HAP-1 (cell line): ENCODE measurements at regions not wholly inside any gene's neighbourhood (a gene's known extent, or its start where the extent isn't known, plus 50 kb on each side); places are given as distances from the start of the nearest gene placed in this dataset.

Source experiments
- DNase-seq, 2 experiments: peaks; one replicate each; pipeline ENCODE4 v3.0.0-alpha.2; 2016 to 2020; ENCODE audit warnings: low spot score in 2 of 2
- H3K27me3 ChIP-seq: fragments of 250-450 bp; sonication (Bioruptor Pico); 2 replicates; pipeline ENCODE4 v1.5.1; 2020; ENCODE audit warnings: low read depth, mild to moderate bottlenecking, moderate library complexity
- H3K36me3 ChIP-seq: fragments of 250-450 bp; sonication (Bioruptor Pico); replicated peaks from 2 replicates; pipeline ENCODE4 v1.5.1; 2020; ENCODE audit warnings: mild to moderate bottlenecking
- H3K4me1 ChIP-seq: fragments of 250-450 bp; sonication (Bioruptor Pico); 2 replicates; pipeline ENCODE4 v1.5.1; 2020; ENCODE audit warnings: mild to moderate bottlenecking
- H3K4me3 ChIP-seq: fragments of 250-450 bp; sonication (Bioruptor Pico); 2 replicates; pipeline ENCODE4 v1.5.1; 2020; ENCODE audit warnings: mild to moderate bottlenecking, moderate library complexity
- H3K9me3 ChIP-seq: fragments of 250-450 bp; sonication (Bioruptor Pico); 2 replicates; pipeline ENCODE4 v1.5.1; 2020; ENCODE audit warnings: mild to moderate bottlenecking, moderate library complexity
- in situ Hi-C: fragments of 300-500 bp; cut with MboI; formaldehyde crosslinking; loops from 3 replicates; pipeline ENCODE4 v1.14.3; 2020; ENCODE audit warnings: low sequenced_read_pairs, inconsistent platforms, mixed read lengths

DNA sequence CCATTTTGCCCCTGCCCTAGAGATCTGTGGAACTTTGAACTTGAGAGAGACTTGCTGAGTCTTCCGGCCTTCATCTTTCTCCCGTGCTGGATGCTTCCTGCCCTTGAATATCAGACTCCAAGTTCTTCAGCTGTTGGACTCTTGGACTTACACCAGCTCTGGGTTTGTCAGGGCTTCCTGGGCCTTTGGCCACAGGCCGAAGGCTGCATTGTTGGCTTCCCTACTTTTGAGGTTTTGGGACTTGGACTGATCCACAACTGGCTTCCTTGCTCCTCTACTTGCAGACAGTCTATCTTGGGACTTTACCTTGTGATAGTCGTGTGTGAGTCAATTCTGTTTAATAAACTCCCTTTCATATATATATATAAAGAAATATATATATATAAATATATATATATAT lies 1071.0 kb downstream of the ADGRL3 start:
- Histone ChIP-seq H3K4me1 (peaks cover 32% of the 10 kb centered on the region), H3K27me3 (no peaks in the 10 kb centered on the region)
- in situ Hi-C loops, result no loop called here

DNA sequence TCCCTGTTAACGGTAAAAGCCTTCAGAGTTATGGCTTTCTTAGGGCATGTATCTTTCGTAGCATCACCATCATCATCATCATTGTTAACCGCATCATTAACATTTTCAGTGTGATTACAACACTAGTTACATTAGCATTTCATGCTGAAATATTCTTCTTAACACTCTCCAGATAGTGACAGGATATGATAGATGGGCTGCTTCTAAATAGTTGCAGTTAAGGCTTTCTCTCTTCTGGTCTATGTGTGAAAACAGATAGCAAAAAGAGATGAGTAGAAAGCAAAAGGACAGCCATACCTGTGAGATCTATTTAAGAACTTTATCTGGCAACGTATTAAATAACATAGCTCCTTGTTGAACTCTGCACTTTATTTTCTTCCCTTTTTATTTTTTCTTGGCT lies 1069.8 kb downstream of the ADGRL3 start:
- Histone ChIP-seq H3K36me3 (no peaks in the 10 kb centered on the region), H3K4me3 (no peak overlapping the region), H3K9me3 (no peaks in the 10 kb centered on the region), H3K27me3 (no peaks in the 10 kb centered on the region), H3K4me1 (peaks cover 32% of the 10 kb centered on the region)
- in situ Hi-C loops, result no loop called here
- no peak for DNase-seq

More for the DNA sequence above, 1071.0 kb downstream of the ADGRL3 start:
- DNase-seq, result no peak
- H3K9me3 ChIP-seq, result no peaks in the 10 kb centered on the region
- H3K4me3 ChIP-seq, result no peak overlapping the region
- no peaks in the 10 kb centered on the region for H3K36me3 ChIP-seq

DNA sequence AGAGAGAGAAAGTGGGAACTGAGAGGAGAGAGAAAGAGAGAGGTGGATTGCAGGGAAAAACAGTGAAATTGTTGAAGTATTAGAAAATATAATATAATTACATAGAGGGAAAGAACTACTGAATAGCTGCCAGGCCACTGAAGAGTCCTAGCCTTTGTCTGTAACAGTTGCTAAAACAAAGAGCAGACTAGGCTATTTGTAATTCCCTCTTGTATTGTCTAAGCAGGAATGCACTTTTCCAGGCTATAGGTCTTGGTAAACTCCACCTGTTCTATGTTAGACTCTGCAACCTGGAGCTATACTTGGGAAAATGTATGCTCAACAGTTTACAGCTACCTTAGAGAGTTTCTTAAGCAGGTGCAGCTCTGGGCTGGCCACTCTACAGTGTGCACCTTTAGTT lies 1063.3 kb downstream of the ADGRL3 start:
- in situ Hi-C loops, result no loop called here
- H3K4me1 ChIP-seq, result peaks cover 16% of the 10 kb centered on the region
- DNase-seq, result no peak
- H3K4me3 ChIP-seq, result no peak overlapping the region
- no peaks in the 10 kb centered on the region for H3K9me3 ChIP-seq
- H3K27me3 ChIP-seq, result no peaks in the 10 kb centered on the region
- no peaks in the 10 kb centered on the region for H3K36me3 ChIP-seq

DNA sequence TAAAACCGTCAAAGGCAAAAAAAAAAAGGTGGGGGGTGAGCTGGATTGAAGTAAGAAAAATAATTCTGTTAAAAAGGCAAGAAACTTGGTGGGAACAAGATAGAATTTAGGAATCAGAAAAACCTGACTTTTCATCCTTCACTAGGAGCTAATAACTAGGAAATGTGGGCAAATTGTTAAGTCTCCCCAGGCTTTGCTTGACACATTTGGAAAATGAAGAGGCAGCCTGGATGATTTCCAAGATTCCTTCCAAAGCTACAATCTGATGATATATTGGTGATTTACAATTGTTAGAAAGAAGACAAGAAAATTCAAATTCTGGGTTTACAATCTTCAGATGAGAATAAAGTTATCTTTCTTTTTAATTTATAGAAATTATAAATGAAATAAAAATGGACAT lies 1062.5 kb downstream of the ADGRL3 start:
- Histone ChIP-seq H3K9me3 (no peaks in the 10 kb centered on the region), H3K27me3 (no peaks in the 10 kb centered on the region), H3K4me1 (peaks cover 8% of the 10 kb centered on the region), H3K36me3 (no peaks in the 10 kb centered on the region), H3K4me3 (no peak overlapping the region)
- in situ Hi-C loops, result no loop called here
- no peak for DNase-seq

DNA sequence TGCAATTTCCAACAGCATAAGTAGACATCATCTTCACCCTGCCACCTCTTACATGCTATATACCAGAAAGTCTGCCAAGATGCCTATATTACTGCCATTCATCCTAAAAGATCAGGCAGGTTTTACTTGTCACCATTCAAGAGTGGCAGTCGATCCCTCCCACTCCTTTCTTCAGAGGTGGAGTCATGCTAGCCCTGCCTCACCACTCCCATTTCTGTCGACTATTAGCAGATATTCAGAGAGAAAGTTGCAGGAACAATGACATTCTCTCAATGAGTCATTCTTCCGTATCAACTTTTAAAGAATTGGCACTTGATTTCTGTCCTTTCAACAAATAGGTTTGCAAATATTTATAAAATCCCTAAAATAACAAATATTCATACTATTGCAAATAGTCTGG lies 1060.1 kb downstream of the ADGRL3 start:
- Histone ChIP-seq H3K27me3 (no peaks in the 10 kb centered on the region), H3K4me3 (no peak overlapping the region), H3K4me1 (no peaks in the 10 kb centered on the region), H3K9me3 (no peaks in the 10 kb centered on the region), H3K36me3 (no peaks in the 10 kb centered on the region)
- in situ Hi-C loops, result no loop called here
- no peak for DNase-seq

DNA sequence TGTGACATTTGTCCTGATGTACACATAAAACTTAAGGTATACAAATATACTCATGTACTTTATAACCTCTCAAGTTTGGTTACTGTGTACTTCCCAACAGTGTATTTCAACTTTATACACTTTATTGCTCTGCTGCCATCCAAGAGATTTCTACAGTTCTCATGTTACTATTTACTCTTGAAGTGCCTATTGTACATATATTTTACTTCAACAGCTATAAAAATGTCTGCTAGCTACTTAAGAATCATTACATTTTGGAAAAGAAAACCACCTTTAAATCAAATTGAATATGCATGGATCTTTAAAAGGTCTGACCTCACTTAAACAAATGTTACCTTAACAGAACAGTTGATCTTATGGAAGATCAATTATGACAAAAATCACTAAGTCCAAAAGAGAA lies 1056.4 kb downstream of the ADGRL3 start:
- H3K27me3 ChIP-seq, result no peaks in the 10 kb centered on the region
- H3K4me1 ChIP-seq, result no peaks in the 10 kb centered on the region
- H3K4me3 ChIP-seq, result no peak overlapping the region
- DNase-seq, result no peak
- in situ Hi-C loops, result no loop called here
- no peaks in the 10 kb centered on the region for H3K36me3 ChIP-seq
- H3K9me3 ChIP-seq, result no peaks in the 10 kb centered on the region

DNA sequence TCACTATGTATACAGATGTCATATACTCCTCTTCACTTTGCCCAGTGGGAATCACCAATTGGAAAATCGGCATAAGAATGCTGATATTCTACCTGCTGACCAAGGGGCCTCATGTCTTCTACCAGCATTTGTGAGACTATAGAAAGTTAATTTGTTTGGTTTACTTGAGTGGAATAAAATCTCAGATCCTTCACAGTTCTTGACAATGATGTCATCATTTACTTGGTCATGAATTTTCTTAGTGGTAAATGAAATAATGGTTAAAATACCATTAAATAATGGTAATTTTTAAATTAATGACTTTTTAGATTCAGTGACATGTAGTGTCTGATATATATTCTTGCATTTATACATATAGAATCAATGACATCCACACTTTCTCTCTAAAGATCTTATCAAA lies 1052.6 kb downstream of the ADGRL3 start:
- Histone ChIP-seq H3K36me3 (no peaks in the 10 kb centered on the region), H3K4me1 (no peaks in the 10 kb centered on the region), H3K4me3 (no peak overlapping the region), H3K9me3 (no peaks in the 10 kb centered on the region), H3K27me3 (no peaks in the 10 kb centered on the region)
- in situ Hi-C loops, result no loop called here
- no peak for DNase-seq

DNA sequence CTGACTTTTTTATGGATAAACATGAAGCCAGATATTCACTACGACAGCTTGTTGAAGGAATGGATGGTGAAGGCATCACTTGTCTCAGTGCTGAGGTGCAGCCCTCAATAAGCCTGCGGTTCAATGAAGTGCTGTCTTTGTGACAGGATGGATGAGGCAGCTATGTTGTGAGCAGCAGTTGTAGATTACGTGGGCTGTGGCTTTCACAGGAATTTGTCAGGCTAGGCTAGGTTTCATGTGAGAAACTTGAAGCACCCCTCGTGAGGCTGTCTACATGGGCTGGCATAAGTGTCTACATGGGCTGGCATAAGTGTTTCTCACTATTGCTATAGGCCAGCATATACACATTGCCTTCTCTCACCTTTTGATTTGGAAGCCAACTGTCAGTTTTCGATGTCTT lies 1050.0 kb downstream of the ADGRL3 start:
- in situ Hi-C loops, result no loop called here
- Histone ChIP-seq H3K4me1 (no peaks in the 10 kb centered on the region), H3K27me3 (no peaks in the 10 kb centered on the region), H3K9me3 (no peaks in the 10 kb centered on the region), H3K36me3 (no peaks in the 10 kb centered on the region), H3K4me3 (no peak overlapping the region)
- no peak for DNase-seq

DNA sequence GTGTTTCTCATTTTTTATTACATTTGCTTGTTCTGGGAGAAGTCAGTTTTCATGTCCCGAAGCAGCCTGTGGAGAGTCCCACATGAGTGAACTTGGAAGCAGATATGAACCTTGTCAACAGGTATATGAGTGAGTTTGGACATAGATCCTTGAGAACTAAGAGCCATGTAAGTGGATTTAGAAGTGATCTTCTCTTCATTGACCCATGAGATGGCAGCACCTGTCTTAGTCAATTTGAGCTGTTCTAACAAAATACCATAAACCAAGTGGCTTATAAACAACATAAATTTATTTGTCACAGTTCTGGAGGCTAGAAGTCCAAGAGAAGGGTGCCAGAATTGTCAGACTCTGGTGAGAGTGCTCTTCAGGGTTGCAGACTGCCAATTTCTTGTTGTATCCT lies 1043.8 kb downstream of the ADGRL3 start:
- in situ Hi-C loops, result no loop called here
- no peaks in the 10 kb centered on the region for H3K36me3 ChIP-seq
- H3K27me3 ChIP-seq, result no peaks in the 10 kb centered on the region
- no peaks in the 10 kb centered on the region for H3K4me1 ChIP-seq
- H3K4me3 ChIP-seq, result no peak overlapping the region
- H3K9me3 ChIP-seq, result no peaks in the 10 kb centered on the region
- no peak for DNase-seq

DNA sequence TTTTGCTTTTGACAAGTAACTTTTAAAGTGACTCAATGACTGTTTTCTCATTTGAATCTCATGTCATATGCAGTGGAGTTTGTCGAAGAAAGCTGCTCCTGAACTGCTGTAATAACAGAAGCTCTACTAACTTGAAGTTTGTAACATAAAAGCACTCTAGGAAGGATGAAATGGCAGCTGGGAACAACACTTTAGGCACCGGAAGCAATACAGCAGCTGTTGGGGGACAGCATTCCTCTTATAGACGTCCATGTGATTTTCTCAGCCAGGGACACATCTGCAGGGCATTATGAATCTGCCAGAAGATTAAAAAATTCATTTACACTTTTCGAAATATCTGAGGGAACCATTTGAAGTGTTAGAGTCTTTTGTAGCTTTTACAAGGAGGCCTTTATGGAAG lies 1035.8 kb downstream of the ADGRL3 start:
- H3K36me3 ChIP-seq, result no peaks in the 10 kb centered on the region
- H3K4me1 ChIP-seq, result no peaks in the 10 kb centered on the region
- no peaks in the 10 kb centered on the region for H3K9me3 ChIP-seq
- H3K27me3 ChIP-seq, result no peaks in the 10 kb centered on the region
- no peak overlapping the region for H3K4me3 ChIP-seq
- in situ Hi-C loops, result no loop called here
- no peak for DNase-seq

DNA sequence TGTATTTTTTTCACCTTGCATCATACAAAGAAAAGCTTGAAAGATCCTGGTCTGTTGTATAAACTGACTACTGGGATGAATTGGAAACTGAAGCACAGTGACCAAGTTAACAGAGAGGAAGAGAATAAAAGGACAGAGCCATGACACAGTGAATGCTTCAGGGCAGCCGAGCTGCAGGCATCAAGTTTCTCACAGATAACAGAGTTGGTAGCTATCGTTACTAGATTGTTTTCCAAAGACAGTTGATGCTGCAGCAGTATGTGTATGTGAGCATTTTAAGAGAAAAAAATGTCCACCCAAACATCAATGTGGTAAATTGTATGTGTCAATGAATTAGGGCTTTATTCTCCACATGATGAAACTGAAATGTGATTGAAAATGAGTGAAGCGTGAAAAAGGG lies 1032.7 kb downstream of the ADGRL3 start:
- H3K9me3 ChIP-seq, result no peaks in the 10 kb centered on the region
- no peak overlapping the region for H3K4me3 ChIP-seq
- no peaks in the 10 kb centered on the region for H3K36me3 ChIP-seq
- in situ Hi-C loops, result no loop called here
- no peaks in the 10 kb centered on the region for H3K27me3 ChIP-seq
- no peak for DNase-seq
- no peaks in the 10 kb centered on the region for H3K4me1 ChIP-seq

DNA sequence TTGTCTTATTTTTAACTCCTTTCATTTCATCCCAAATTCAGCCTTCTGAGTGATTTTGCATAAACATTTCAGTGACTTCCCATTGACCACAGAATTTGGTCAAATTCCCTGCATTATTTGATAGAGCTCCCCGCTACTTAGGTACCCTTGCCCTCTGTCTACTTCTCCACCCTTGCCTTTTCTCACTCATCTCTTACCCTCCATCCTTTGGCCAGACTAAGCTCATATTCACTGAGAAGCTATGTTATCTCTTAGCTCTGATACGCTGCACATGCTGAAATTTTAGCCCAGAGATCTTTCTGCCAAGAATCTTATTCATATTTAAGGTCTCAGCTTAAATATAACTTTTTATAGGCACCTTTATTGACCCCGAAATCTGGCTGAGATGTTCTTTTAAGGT lies 1031.9 kb downstream of the ADGRL3 start:
- in situ Hi-C loops, result no loop called here
- H3K9me3 ChIP-seq, result no peaks in the 10 kb centered on the region

DNA sequence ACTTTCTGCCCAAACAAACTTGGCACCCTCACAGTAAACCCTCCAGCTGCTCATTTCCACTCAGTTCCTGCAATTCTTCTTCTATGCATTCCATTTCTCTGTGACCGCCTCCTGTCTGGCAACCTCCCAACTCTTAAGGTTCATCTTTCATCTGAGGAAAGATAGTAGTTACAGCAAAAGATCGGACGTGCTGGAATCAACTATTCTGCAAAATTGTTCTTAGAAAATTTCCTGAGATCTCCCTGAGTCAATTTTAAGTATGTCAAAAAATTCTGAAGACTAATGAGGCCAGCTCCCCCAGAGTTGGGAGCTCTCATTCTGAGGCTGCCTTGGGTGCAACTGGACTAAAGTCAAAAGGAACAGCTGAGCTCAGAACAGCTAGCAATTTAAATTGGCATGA lies 1026.0 kb downstream of the ADGRL3 start:
- H3K4me1 ChIP-seq, result no peaks in the 10 kb centered on the region
- DNase-seq, result no peak
- no peak overlapping the region for H3K4me3 ChIP-seq
- in situ Hi-C loops, result no loop called here
- no peaks in the 10 kb centered on the region for H3K36me3 ChIP-seq
- H3K9me3 ChIP-seq, result no peaks in the 10 kb centered on the region
- no peaks in the 10 kb centered on the region for H3K27me3 ChIP-seq

More for the DNA sequence above, 1031.9 kb downstream of the ADGRL3 start:
- no peak for DNase-seq
- H3K36me3 ChIP-seq, result no peaks in the 10 kb centered on the region
- no peaks in the 10 kb centered on the region for H3K27me3 ChIP-seq
- no peak overlapping the region for H3K4me3 ChIP-seq
- H3K4me1 ChIP-seq, result no peaks in the 10 kb centered on the region

DNA sequence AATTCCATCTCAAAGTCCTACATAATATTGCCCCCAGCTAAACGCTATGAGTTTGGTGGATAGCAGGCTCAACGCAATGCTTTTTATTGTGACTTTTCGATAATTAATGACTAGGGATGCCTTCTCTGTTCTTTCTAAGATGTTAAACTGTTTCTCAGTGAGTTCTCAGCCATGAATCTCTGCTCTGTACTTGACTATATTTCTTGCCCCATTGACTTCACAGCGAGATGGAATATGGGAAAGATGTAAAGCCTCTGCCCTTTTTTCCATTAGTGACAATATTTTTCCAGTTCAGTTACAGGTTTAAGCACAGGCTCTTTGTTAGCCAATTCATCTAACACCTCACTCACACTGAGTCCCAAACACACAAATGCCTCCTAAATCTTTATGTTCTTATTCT lies 1022.0 kb downstream of the ADGRL3 start:
- Histone ChIP-seq H3K4me1 (no peaks in the 10 kb centered on the region), H3K36me3 (no peaks in the 10 kb centered on the region), H3K4me3 (no peak overlapping the region), H3K9me3 (no peaks in the 10 kb centered on the region), H3K27me3 (no peaks in the 10 kb centered on the region)
- no peak for DNase-seq
- in situ Hi-C loops, result no loop called here

DNA sequence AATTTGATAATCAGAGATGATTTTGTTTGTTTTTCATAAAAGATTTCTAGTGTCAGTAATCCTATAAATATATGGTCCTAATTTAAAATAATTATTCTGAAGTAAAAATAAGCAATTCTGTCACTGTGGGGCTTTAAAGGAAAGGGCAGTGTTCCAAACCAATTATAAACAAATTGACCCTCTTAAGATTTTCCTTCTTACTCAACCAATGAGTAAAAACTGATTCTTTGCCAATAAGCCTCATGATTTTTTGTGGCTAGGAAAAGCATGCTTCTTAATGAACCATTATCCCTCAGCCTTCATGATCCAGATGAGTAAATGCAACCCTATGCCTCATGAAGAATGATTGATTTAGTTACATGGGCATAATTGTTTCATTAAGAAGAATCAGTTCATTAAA lies 1010.4 kb downstream of the ADGRL3 start:
- no peak overlapping the region for H3K4me3 ChIP-seq
- H3K36me3 ChIP-seq, result no peaks in the 10 kb centered on the region
- no peaks in the 10 kb centered on the region for H3K27me3 ChIP-seq
- no peaks in the 10 kb centered on the region for H3K4me1 ChIP-seq
- H3K9me3 ChIP-seq, result no peaks in the 10 kb centered on the region
- no peak for DNase-seq
- in situ Hi-C loops, result no loop called here
